GM12878 (cell line): ENCODE measurements at regions not wholly inside any gene's neighbourhood (a gene's known extent, or its start where the extent isn't known, plus 50 kb on each side); places are given as distances from the start of the nearest gene placed in this dataset.

Experiments used
- ATAC-seq: fragments of 200-7000 bp; cut with Tn5 transposase; 3 replicates; pipeline ENCODE4 v1.9.1; 2020; ENCODE audit warnings: mild to moderate bottlenecking, moderate library complexity
- BruUV-seq: library from RNA; stranded (reverse); fragments of 400-500 nt; replicated peaks from 2 replicates; lab custom pipeline; 2021; lab: Mats Ljungman, UMichigan
- CTCF ChIA-PET: fragments of 300-600 bp; sonication (Branson Sonifier 250); formaldehyde crosslinking; extraction: SDS; loops from one replicate; lab custom pipeline; 2021; ENCODE audit warnings: inconsistent platforms; lab: Yijun Ruan, JAX
- POLR2A ChIA-PET: fragments of 350-600 bp; formaldehyde crosslinking; extraction: SDS; loops from one replicate; lab custom pipeline; 2021; ENCODE audit warnings: inconsistent platforms; lab: Charles Lee
- RAD21 ChIA-PET: fragments of 300-600 bp; sonication (Branson Sonifier 250); formaldehyde crosslinking; loops from one replicate; lab custom pipeline; 2023; ENCODE audit warnings: antibody characterized with exemption; ENCODE audit not compliant: unreplicated experiment; lab: Charles Lee
- SMC1A ChIA-PET: fragments of 300-600 bp; sonication (Branson Sonifier 250); formaldehyde crosslinking; loops from one replicate; lab custom pipeline; 2023; ENCODE audit not compliant: unreplicated experiment, uncharacterized antibody; lab: Charles Lee
- DNase-seq: peaks from one replicate; pipeline ENCODE4 v3.0.0-alpha.2; 2011; ENCODE audit warnings: low read depth, low spot score
- FAIRE-seq: peaks from 3 replicates; lab custom pipeline; 2011; peaks lifted over from hg19 to GRCh38; lab: Jason Lieb, UNC
- H2AFZ ChIP-seq: 2 replicates; pipeline ENCODE4 v1.6.0; 2011; ENCODE audit warnings: low read depth, low read length, control low read depth; ENCODE audit not compliant: control insufficient read depth
- H3K27ac ChIP-seq: 2 replicates; pipeline ENCODE4 v1.5.1; 2011; ENCODE audit warnings: control low read depth; ENCODE audit not compliant: control insufficient read depth, insufficient read depth
- H3K27me3 ChIP-seq, 2 experiments: replicated peaks in 1 of 2; 2 replicates each; pipeline versions ENCODE4 v1.6.0 to v1.6.1; 2011; ENCODE audit warnings: low read length in 1 of 2; ENCODE audit not compliant: control insufficient read depth in 2 of 2, insufficient read depth in 2 of 2
- H3K36me3 ChIP-seq, 2 experiments: 2 replicates each; pipeline ENCODE4 v1.5.1; 2011; ENCODE audit warnings: low read length in 1 of 2; ENCODE audit not compliant: control insufficient read depth in 2 of 2, insufficient read depth in 2 of 2
- H3K4me1 ChIP-seq: 2 replicates; pipeline ENCODE4 v1.6.1; 2011; ENCODE audit warnings: mild to moderate bottlenecking, low read length, moderate library complexity, mixed read lengths; ENCODE audit not compliant: control insufficient read depth, insufficient read depth
- H3K4me2 ChIP-seq: 2 replicates; pipeline ENCODE4 v1.6.0; 2011; ENCODE audit warnings: control low read depth; ENCODE audit not compliant: control insufficient read depth, insufficient read depth
- H3K4me3 ChIP-seq: fragments of 200-600 bp; sonication (generic); 2 replicates; pipeline ENCODE4 v1.5.1; 2016
- H3K79me2 ChIP-seq: 2 replicates; pipeline ENCODE4 v1.6.0; 2011; ENCODE audit warnings: low read length; ENCODE audit not compliant: control insufficient read depth, insufficient read depth
- H3K9ac ChIP-seq: 2 replicates; pipeline ENCODE4 v1.8.0; 2011; ENCODE audit warnings: low read length, control low read depth, mixed read lengths; ENCODE audit not compliant: control insufficient read depth, insufficient read depth
- H3K9me3 ChIP-seq: replicated peaks from 3 replicates; pipeline ENCODE4 v1.5.1; 2011; ENCODE audit warnings: mild to moderate bottlenecking, low read length; ENCODE audit not compliant: control insufficient read depth, insufficient read depth
- H4K20me1 ChIP-seq: 2 replicates; pipeline ENCODE4 v1.6.0; 2011; ENCODE audit not compliant: control insufficient read depth, insufficient read depth
- BCL11A ChIP-seq: IDR thresholded peaks from 2 replicates; pipeline ENCODE4 v1.6.1; 2011; ENCODE audit warnings: low read depth, low read length
- BRCA1 ChIP-seq: IDR thresholded peaks from 2 replicates; pipeline ENCODE4 v1.6.1; 2011; ENCODE audit warnings: low read depth, low read length, improper control_type of control experiment
- CHD4 ChIP-seq: fragments of 200-600 bp; sonication (generic); IDR thresholded peaks from 2 replicates; pipeline ENCODE4 v1.6.1; 2016; ENCODE audit warnings: mild to moderate bottlenecking
- CREB1 ChIP-seq: IDR thresholded peaks from 2 replicates; pipeline ENCODE4 v1.6.1; 2012; ENCODE audit warnings: low read depth, mild to moderate bottlenecking, inconsistent platforms
- POLR2AphosphoS2 ChIP-seq: IDR thresholded peaks from 2 replicates; pipeline ENCODE4 v1.6.1; 2011; ENCODE audit warnings: low read depth, mild to moderate bottlenecking, low read length, improper control_type of control experiment, moderate library complexity
- SMC3 ChIP-seq: IDR thresholded peaks from 2 replicates; pipeline ENCODE4 v1.6.1; 2011; ENCODE audit warnings: low read length, improper control_type of control experiment, borderline replicate concordance
- SRF ChIP-seq, 2 experiments: IDR thresholded peaks; 2 replicates each; pipeline ENCODE4 v1.6.1; 2011; ENCODE audit warnings: low read depth in 2 of 2, low read length in 2 of 2, mild to moderate bottlenecking in 1 of 2, moderate library complexity in 1 of 2
- STAT3 ChIP-seq: IDR thresholded peaks from 2 replicates; pipeline ENCODE4 v1.6.1; 2011; ENCODE audit warnings: low read depth, low read length, improper control_type of control experiment
- ZNF24 ChIP-seq: fragments of 450-650 bp; IDR thresholded peaks from 2 replicates; pipeline ENCODE4 v1.6.1; 2017; ENCODE audit warnings: antibody characterized with exemption, mild to moderate bottlenecking
- WGBS: methylation state at CpG from one replicate; pipeline ENCODE4 v1.1.6; 2016; ENCODE audit warnings: low lambda C conversion rate; ENCODE audit not compliant: insufficient replicate concordance, insufficient coverage; ENCODE audit errors: missing lambda C conversion rate; 5-methylcytosine and 5-hydroxymethylcytosine counted together
- in situ Hi-C: fragments of 300-500 bp; cut with MboI; formaldehyde crosslinking; loops from 9 replicates; pipeline ENCODE4 v1.14.3; 2018; ENCODE audit warnings: mixed read lengths
- intact Hi-C: fragments of 100-400 bp; cut with micrococcal nuclease; formaldehyde crosslinking; loops from one replicate; pipeline ENCODE4 v1.14.2; 2022; ENCODE audit not compliant: unreplicated experiment

GRCh38 chr1:4367230-4367777 is 287.1 kb upstream of the AJAP1 start:
- Histone ChIP-seq H3K4me3 (no peak overlapping the region), H3K9ac (no peak overlapping the region), H4K20me1 (no peaks in the 10 kb centered on the region), H3K9me3 (no peaks in the 10 kb centered on the region), H3K36me3 (no peaks in the 10 kb centered on the region), H3K79me2 (no peaks in the 10 kb centered on the region), H3K27ac (no peak overlapping the region), H3K4me1 (no peaks in the 10 kb centered on the region), H3K27me3 (no peaks in the 10 kb centered on the region), H2AFZ (no peak overlapping the region), H3K4me2 (no peak overlapping the region)
- ChIA-PET RAD21 (no interaction called here), POLR2A (no interaction called here), CTCF (no interaction called here), SMC1A (no interaction called here)
- 68% methylated on average over 13 of the region's 13 CpGs for WGBS
- BruUV-seq = no TSS peak
- in situ Hi-C loops = no loop called here
- TF ChIP-seq STAT3 = no peak
- TF ChIP-seq ZNF24 = no peak
- TF ChIP-seq SRF (IDR thresholded peaks at IDR 0.05; ENCODE audit: low read depth in 2 of 2, low read length in 2 of 2) = no peak
- no peak for TF ChIP-seq CREB1
- TF ChIP-seq CHD4 = no peak
- intact Hi-C loops = no loop called here
- no peak for DNase-seq
- ATAC-seq = no peak
- no peak for FAIRE-seq

GRCh38 chr1:4369335-4369734 is 285.1 kb upstream of the AJAP1 start:
- Histone ChIP-seq H3K36me3 (no peaks in the 10 kb centered on the region), H3K4me3 (no peak overlapping the region)
- no TSS peak for BruUV-seq
- CTCF ChIA-PET = no interaction called here
- no peak for ATAC-seq
- in situ Hi-C loops = no loop called here
- SMC1A ChIA-PET = no interaction called here
- TF ChIP-seq POLR2AphosphoS2 (no peak), SMC3 (no peak), BRCA1 (no peak), BCL11A (no peak)
- TF ChIP-seq, all 136 proteins: peak for 0
- H3K4me2 ChIP-seq = no peak overlapping the region
- WGBS = 22% methylated on average over 4 of the region's 4 CpGs
- no peak overlapping the region for H3K9ac ChIP-seq
- H3K79me2 ChIP-seq = no peaks in the 10 kb centered on the region
- H2AFZ ChIP-seq = no peak overlapping the region
- intact Hi-C loops = no loop called here
- H3K4me1 ChIP-seq = no peaks in the 10 kb centered on the region
- POLR2A ChIA-PET = no interaction called here
- FAIRE-seq (no peak), DNase-seq (no peak)
- no peaks in the 10 kb centered on the region for H3K27me3 ChIP-seq
- RAD21 ChIA-PET = no interaction called here
- H3K27ac ChIP-seq = no peak overlapping the region
- H3K9me3 ChIP-seq = no peaks in the 10 kb centered on the region
- H4K20me1 ChIP-seq = no peaks in the 10 kb centered on the region
